Activated CD4-positive, alpha-beta memory T cell treated with anti-CD3 and anti-CD28 coated beads for 36 hours (primary cell): ENCODE measurements at regions not wholly inside any gene's neighbourhood (a gene's known extent, or its start where the extent isn't known, plus 50 kb on each side); places are given as distances from the start of the nearest gene placed in this dataset.
A peak's percentile ranks its signal among the peaks of the same experiment; 100 is the strongest.

Experiments used
- CTCF ChIA-PET: fragments of 350-600 bp; sonication (Branson Sonifier 250); formaldehyde crosslinking; loops from one replicate; lab custom pipeline; 2021; ENCODE audit warnings: antibody characterized with exemption, inconsistent platforms; lab: Charles Lee
- POLR2A ChIA-PET: fragments of 350-600 bp; sonication (Branson Sonifier 250); formaldehyde crosslinking; loops from one replicate; lab custom pipeline; 2021; ENCODE audit warnings: antibody characterized with exemption; lab: Charles Lee
- DNase-seq: peaks from one replicate; pipeline ENCODE4 v3.0.0-alpha.2; 2020
- H3K27ac Mint-ChIP-seq: one replicate; pipeline ENCODE4 v1.8.0; 2021; ENCODE audit warnings: mixed read lengths
- H3K27me3 Mint-ChIP-seq: one replicate; pipeline ENCODE4 v1.8.0; 2021; ENCODE audit warnings: mixed read lengths
- H3K36me3 Mint-ChIP-seq: one replicate; pipeline ENCODE4 v1.8.0; 2021; ENCODE audit warnings: mixed read lengths
- H3K4me1 Mint-ChIP-seq: one replicate; pipeline ENCODE4 v1.8.0; 2021; ENCODE audit warnings: low read depth, mixed read lengths
- H3K4me3 Mint-ChIP-seq: one replicate; pipeline ENCODE4 v1.8.0; 2021; ENCODE audit warnings: mild to moderate bottlenecking, mixed read lengths
- H3K9me3 Mint-ChIP-seq: one replicate; pipeline ENCODE4 v1.8.0; 2021; ENCODE audit warnings: mixed read lengths
- intact Hi-C: fragments of 100-400 bp; cut with micrococcal nuclease; formaldehyde crosslinking; loops from one replicate; pipeline ENCODE4 v1.15.1; 2023

DNA sequence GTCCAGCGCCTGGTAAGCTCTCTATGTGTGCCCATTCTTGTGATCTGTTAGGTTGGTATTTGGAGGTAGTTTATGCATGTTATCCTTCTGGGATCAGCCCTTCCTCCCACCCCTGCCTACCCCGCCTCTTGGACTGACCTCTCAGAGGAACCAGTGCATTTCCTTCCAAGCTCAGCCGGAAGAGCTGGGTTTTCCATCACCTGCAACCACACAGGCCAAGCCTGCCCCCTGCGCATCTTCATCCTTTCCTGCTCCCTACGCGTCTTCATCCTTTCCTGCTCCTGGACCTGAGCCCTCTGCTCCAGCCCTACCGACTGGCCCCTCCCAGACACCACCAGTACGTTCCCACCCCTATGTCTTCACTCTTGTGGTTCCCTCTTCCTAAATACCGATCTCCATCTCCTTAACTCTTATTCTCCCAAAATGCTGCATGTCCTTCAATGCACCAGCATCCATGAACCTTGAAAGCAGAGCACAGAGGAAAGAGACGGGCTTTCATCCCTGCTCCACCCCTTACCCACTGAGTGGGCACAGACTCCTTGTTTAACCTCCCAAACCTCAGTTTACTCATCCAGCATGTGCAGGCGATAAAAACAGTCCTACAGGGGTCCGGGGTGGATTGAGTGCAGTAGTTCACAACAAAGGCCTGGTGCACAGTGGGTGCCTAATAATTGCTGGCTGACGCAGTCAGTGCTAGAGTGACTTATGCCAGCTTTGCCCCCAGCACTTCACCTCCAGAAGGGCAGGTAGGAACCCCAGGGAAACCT is 526.3 kb downstream of the MATN1 start:
- DNase-seq: no peak
- Mint-ChIP-seq H3K4me1 (peaks cover 2% of the 10 kb centered on the region), H3K27ac (no peak overlapping the region), H3K27me3 (peaks cover 13% of the 10 kb centered on the region), H3K9me3 (peaks cover 7% of the 10 kb centered on the region), H3K36me3 (no peaks in the 10 kb centered on the region), H3K4me3 (no peak overlapping the region)
- ChIA-PET POLR2A (no interaction called here), CTCF (no interaction called here)
- intact Hi-C loops: no loop called here

DNA sequence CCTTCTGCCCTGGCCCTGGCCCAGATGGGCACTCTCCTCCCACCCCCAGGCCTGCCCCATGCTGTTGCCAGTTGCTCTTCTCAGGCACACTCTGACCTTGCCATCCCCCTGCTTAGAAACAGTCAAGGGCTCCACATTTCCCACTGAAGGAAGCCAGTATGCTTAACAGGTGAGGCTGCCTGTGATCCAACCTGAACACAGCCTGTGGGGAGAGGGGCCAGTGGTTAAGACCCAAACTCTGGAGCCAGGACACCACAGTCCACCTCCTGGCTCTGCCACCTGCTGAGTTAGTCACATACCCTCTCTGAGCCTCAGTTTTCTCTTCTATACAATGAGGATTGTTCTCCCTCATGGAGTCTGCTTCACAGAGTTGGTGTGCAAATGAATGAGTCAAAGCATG is 526.9 kb downstream of the MATN1 start:
- no peak overlapping the region for H3K4me3 Mint-ChIP-seq

DNA sequence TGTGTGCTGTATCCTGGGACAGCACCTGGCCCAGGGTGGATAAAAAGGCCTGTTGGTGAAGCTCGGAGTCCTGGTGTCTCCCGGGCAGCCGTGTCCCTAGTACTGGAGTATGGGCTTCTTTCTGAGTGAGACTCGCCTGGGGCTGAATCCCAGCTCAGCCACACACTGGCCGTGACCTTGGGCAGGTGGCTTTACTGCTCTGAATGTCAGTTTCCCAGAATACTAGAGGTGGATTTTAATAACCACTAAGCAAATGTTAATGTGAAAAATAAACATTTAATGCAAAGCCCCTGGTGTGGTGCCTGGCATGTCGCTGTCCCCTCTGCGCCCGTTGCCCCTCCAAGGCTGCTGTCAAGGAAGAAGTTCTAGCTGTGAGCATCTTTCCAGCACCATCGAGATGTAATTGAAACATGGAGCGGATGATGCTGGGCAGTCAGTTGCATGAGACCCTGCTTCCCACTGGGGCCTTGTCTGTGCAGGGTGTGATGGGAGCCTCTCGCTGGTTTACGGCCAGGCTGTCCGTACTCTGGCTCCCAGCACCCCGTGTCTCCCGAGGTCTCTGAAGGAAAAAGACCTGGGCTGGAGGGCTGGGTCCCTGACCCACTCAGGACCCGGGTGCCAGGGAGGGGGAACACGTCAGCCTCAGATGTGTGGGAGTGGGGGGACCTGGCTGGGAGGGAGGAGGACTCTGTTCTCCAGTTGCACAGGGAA is 527.8 kb downstream of the MATN1 start:
- ChIA-PET CTCF (no interaction called here), POLR2A (no interaction called here)
- H3K36me3 Mint-ChIP-seq: no peaks in the 10 kb centered on the region
- peaks cover 13% of the 10 kb centered on the region for H3K27me3 Mint-ChIP-seq
- peaks cover 11% of the 10 kb centered on the region for H3K4me1 Mint-ChIP-seq
- no peak overlapping the region for H3K27ac Mint-ChIP-seq
- H3K9me3 Mint-ChIP-seq: peaks cover 5% of the 10 kb centered on the region
- intact Hi-C loops: no loop called here
- H3K4me3 Mint-ChIP-seq: no peak overlapping the region
- DNase-seq: no peak

More for the DNA sequence above, 526.9 kb downstream of the MATN1 start:
- H3K36me3 Mint-ChIP-seq: no peaks in the 10 kb centered on the region
- DNase-seq: no peak
- H3K9me3 Mint-ChIP-seq: peaks cover 7% of the 10 kb centered on the region
- H3K4me1 Mint-ChIP-seq: peaks cover 2% of the 10 kb centered on the region
- H3K27me3 Mint-ChIP-seq: peaks cover 13% of the 10 kb centered on the region
- ChIA-PET CTCF (no interaction called here), POLR2A (no interaction called here)
- no peak overlapping the region for H3K27ac Mint-ChIP-seq
- intact Hi-C loops: no loop called here

DNA sequence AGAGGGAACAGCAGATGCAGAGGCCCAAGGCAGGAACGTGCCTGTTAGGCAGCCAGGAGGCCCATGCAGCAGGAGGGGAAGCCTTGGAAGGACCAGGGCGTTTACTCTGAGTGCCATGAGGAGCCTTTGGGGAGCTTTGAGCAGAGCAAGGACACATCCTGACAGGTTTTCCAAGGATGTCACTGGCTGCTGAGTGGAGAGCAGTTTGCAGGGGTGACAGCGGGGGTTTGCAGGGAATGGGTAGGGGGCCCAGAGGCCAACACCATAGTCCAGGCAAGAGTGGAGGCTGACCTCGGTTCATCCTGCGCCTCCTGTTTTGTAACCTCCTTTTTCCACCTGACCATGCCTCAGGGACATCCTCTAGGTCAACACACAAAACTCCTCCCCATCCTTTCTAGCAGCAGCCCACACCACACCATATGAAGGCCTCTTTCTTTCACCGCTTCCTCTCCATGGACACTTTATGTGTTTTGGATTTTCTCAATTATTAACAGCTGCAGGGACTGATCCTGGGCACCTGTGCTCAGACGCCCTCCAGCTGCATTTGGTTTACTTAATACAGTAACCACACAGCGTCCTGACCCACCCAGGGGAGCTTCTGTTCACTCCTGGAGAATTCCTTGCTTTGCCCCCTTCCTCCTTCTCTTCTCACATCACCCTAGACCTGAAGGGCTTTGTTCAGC is 528.5 kb downstream of the MATN1 start:
- CTCF ChIA-PET: no interaction called here
- POLR2A ChIA-PET: no interaction called here
- H3K4me3 Mint-ChIP-seq: no peak overlapping the region
- peaks cover 13% of the 10 kb centered on the region for H3K27me3 Mint-ChIP-seq
- no peaks in the 10 kb centered on the region for H3K36me3 Mint-ChIP-seq
- no peak for DNase-seq
- H3K27ac Mint-ChIP-seq: no peak overlapping the region
- no peaks in the 10 kb centered on the region for H3K9me3 Mint-ChIP-seq
- intact Hi-C loops: no loop called here
- peaks cover 12% of the 10 kb centered on the region for H3K4me1 Mint-ChIP-seq

DNA sequence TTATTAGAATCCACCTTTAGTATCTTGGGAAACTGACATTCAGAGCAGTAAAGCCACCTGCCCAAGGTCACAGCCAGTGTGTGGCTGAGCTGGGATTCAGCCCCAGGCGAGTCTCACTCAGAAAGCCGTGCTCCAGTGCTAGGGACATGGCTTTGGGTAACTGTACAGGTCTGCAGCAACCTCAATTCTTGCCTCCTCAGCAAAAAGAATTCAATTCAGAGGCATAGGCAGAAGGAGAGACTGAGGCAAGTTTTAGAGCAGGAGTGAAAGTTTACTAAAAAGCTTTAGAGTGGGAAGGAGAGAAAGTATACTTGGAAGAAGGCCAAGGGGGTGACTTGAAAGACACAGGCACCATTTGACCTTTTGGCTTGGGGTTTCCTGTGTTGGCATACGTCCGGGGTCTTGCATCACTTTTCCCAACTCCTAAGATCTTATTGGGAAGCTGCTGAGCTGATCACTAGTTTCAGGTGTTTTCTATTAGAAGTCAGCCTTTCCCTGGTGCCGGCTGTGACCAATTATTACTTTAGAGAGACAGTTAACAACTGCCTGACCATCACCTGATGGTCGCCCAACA is 529.3 kb downstream of the MATN1 start:
- Mint-ChIP-seq H3K27ac (no peak overlapping the region), H3K36me3 (no peaks in the 10 kb centered on the region), H3K9me3 (no peaks in the 10 kb centered on the region), H3K4me3 (no peak overlapping the region), H3K4me1 (peaks cover 13% of the 10 kb centered on the region), H3K27me3 (peaks cover 17% of the 10 kb centered on the region)
- POLR2A ChIA-PET: no interaction called here
- DNase-seq: no peak
- CTCF ChIA-PET: no interaction called here
- intact Hi-C loops: no loop called here

DNA sequence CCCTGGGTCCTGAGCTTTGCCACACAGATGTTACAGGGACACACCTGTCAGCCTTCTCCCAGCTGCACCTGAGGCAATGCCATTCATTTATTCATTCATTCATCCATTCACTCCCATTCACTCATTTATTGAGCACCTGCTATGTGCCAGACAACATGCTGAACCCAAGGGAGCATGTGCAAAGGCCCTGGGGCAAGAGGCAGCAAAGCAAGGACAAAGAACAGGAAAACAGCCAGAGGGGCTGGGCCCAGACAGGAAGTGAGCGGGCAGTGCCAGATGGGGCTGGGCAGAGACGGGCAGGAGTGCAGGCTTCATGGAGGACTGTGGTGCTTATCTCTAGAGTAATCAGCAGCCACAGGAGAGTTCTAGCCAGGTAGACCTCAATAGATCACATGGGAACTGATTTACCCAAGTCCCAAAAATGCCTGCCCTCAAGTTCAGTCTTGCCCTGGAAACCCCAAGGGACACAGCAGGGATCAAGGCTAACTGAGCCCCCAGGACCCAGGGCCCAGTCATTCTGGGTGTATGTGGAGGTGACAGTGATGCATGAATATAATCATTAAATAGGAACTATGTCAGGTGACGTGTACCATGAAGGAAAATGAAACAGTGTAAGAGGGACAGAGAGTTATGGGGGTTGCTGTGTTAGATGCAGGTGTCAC is 530.3 kb downstream of the MATN1 start:
- peaks cover 18% of the 10 kb centered on the region for H3K27me3 Mint-ChIP-seq
- H3K4me3 Mint-ChIP-seq: no peak overlapping the region
- no peak for DNase-seq
- peaks cover 13% of the 10 kb centered on the region for H3K4me1 Mint-ChIP-seq
- no peaks in the 10 kb centered on the region for H3K36me3 Mint-ChIP-seq
- ChIA-PET CTCF (no interaction called here), POLR2A (no interaction called here)
- intact Hi-C loops: no loop called here
- no peaks in the 10 kb centered on the region for H3K9me3 Mint-ChIP-seq
- H3K27ac Mint-ChIP-seq: no peak overlapping the region

DNA sequence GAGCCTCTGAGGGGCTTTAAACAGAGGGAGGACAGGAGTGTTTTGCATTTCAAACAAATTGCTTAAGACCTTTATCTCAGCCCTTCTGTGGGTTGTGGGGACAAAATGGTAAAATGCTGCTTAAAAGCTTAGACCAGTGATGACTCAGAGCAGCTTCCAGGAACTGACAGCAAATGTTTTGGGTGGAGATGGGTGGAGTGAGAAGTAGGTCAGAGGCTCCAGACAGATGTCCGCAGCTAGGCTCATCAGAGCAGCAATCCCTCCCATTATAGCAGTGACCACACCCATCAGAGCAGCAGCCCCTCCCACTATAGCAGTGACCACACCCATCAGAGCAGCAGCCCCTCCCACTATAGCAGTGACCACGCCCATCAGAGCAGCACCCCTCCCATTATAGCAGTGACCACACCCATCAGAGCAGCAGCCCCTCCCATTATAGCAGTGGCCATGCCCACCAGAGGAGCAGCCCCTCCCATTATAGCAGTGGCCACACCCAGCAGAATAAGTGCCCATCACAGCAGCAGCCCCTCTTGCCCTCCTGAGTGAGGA is 532.2 kb downstream of the MATN1 start:
- ChIA-PET POLR2A (no interaction called here), CTCF (interaction anchor here (1.3 kb wide), 1 partner anchor 41 kb away, joined by 4 read pairs; no protein-coding TSS in a partner anchor)
- H3K36me3 Mint-ChIP-seq: no peaks in the 10 kb centered on the region
- DNase-seq: peak; percentile 57
- peaks cover 13% of the 10 kb centered on the region for H3K4me1 Mint-ChIP-seq
- intact Hi-C loops: no loop called here
- peaks cover 10% of the 10 kb centered on the region for H3K27me3 Mint-ChIP-seq
- no peak overlapping the region for H3K4me3 Mint-ChIP-seq
- H3K27ac Mint-ChIP-seq: no peak overlapping the region
- no peaks in the 10 kb centered on the region for H3K9me3 Mint-ChIP-seq

DNA sequence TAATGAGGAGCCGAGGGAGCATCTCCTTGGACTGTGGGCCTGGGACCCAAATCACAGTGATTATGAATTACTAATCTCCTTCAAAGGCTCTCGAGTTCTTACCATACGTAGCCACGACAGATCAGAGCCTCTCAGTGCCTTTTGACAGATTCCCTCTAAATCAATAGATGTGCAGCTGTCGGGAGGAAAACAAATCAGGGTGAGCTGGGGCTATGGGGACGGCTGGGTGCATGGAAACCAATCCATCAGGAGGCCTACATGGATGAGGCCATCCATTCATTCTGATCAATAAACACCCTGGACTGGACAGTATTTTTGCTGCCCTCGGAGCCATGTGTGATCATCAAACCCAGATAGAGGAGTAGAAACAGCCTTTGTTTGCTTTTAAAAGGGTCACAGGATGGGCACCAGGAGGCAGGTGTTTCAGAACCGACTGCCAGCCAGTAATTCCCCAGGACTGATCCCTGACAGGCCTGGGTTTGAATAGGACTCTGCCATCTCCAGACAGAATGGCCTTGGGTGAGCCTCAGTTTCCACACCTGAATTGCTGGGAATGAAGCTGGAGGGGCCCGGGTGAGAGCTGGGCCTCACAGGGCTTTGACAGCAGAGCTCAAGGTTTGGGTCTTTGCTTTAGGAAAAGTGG is 532.8 kb downstream of the MATN1 start:
- ChIA-PET CTCF (interaction anchor here (1.3 kb wide), 1 partner anchor 42 kb away, joined by 4 read pairs; no protein-coding TSS in a partner anchor), POLR2A (no interaction called here)
- Mint-ChIP-seq H3K9me3 (no peaks in the 10 kb centered on the region), H3K36me3 (no peaks in the 10 kb centered on the region), H3K27ac (no peak overlapping the region), H3K4me3 (no peak overlapping the region), H3K27me3 (peaks cover 10% of the 10 kb centered on the region), H3K4me1 (peaks cover 13% of the 10 kb centered on the region)
- intact Hi-C loops: no loop called here
- no peak for DNase-seq

DNA sequence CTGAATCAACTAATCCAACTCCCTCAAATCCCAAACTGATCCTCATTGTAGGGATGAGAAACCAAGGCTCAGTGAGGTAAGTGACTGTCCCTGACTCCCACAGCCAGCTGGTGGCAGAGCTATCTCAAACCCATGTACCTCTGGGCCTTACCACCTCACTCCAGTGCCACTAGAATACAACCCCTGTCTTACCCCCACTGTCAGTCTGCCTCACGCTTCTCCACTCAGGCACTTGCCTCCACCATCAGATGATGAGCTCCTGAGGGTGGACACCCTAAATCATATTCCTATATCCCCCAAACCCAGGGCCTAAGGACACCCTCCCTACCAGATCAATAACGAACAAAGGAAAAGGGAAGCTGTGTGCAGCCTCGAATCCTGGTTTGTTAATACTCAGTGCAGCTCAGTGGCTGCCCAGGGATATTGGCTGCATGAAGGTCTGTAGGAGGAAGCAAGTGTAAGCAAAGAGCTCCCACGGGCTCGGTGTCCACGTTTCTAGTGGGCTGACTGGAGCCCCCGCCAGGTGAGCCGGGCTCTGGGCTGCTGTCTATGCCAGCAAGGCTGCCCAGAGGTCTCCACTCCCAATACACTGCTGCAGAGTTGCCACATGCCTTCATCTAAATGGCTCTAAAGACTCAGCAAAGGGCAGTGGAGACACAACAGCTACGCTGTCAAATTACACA is 533.4 kb downstream of the MATN1 start:
- H3K27ac Mint-ChIP-seq: no peak overlapping the region
- H3K27me3 Mint-ChIP-seq: peaks cover 6% of the 10 kb centered on the region
- H3K4me3 Mint-ChIP-seq: no peak overlapping the region
- no peak for DNase-seq
- intact Hi-C loops: no loop called here
- CTCF ChIA-PET: interaction anchor here (0.6 kb wide), 1 partner anchor 191 kb away, joined by 3 read pairs; no protein-coding TSS in a partner anchor
- H3K4me1 Mint-ChIP-seq: peaks cover 13% of the 10 kb centered on the region
- POLR2A ChIA-PET: no interaction called here
- H3K36me3 Mint-ChIP-seq: no peaks in the 10 kb centered on the region
- H3K9me3 Mint-ChIP-seq: no peaks in the 10 kb centered on the region

DNA sequence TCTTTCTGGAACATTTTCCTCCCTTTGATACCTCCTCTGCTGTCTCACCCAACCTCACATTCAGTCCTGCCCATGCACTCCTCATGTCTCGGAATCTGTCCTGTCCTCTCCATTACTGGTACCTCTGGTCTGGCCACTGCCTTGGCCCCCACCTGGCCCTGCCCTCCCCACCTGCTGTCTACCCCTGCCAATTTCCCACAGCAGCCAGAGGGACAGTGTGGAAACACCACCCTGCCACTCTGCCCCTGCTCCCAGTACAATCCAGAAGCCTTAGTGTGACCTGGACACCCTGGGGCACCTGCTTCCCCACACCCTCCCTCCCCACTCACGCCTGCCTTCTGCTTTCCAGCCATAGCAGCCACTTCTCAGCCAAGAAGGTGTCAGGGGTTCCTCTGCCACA is 534.4 kb downstream of the MATN1 start:
- Mint-ChIP-seq H3K36me3 (no peaks in the 10 kb centered on the region), H3K4me3 (no peak overlapping the region), H3K9me3 (no peaks in the 10 kb centered on the region), H3K4me1 (peaks cover 13% of the 10 kb centered on the region), H3K27me3 (peaks cover 5% of the 10 kb centered on the region), H3K27ac (no peak overlapping the region)
- ChIA-PET POLR2A (no interaction called here), CTCF (no interaction called here)
- DNase-seq: no peak
- intact Hi-C loops: no loop called here

DNA sequence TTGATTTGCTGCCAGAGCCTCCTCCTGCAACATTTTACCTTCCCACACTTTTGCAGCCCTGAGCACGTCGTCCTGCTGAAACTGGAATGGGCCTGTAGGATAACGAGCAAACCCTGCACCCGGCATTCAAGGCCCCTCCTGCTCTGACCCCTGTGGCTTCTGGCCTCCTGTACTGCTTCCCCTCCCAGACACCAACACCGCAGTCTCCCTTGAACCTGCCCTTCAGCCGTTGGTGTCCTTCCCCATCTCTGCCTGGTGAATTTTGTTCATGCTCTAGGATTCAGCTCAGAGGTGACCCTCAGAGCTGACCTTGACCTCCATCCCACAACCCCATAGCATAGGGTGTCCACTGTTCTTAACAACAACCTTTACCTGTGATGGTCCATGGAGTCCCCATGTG is 535.1 kb downstream of the MATN1 start:
- intact Hi-C loops: no loop called here
- ChIA-PET CTCF (no interaction called here), POLR2A (no interaction called here)
- H3K27me3 Mint-ChIP-seq: peaks cover 5% of the 10 kb centered on the region
- no peak overlapping the region for H3K27ac Mint-ChIP-seq
- DNase-seq: no peak
- no peak overlapping the region for H3K4me3 Mint-ChIP-seq
- H3K36me3 Mint-ChIP-seq: no peaks in the 10 kb centered on the region
- peaks cover 13% of the 10 kb centered on the region for H3K4me1 Mint-ChIP-seq
- no peaks in the 10 kb centered on the region for H3K9me3 Mint-ChIP-seq
